ENCODE measurements at regions not wholly inside any gene's neighbourhood (a gene's known extent, or its start where the extent isn't known, plus 50 kb on each side); places are given as distances from the start of the nearest gene placed in this dataset.

- H3K4me3 ChIP-seq (ENCODE audit: low read depth, low read length): no peak overlapping the region
- no peak for TF ChIP-seq MAX (IDR thresholded peaks at IDR 0.05; ENCODE audit: low read depth, low read length)
- no peak for TF ChIP-seq MYC (IDR thresholded peaks at IDR 0.05; ENCODE audit: low read depth, low read length)
- TF ChIP-seq CTCF (IDR thresholded peaks at IDR 0.05; ENCODE audit: low read depth, low read length): no peak
- TF ChIP-seq POLR2A (IDR thresholded peaks at IDR 0.05; ENCODE audit: extremely low read depth, insufficient read length): no peak
- no peak for DNase-seq (ENCODE audit: low read depth)
Measured at GRCh38 chr7:49639808-49640207, 133.6 kb upstream of the VWC2 start.

- TF ChIP-seq CTCF (IDR thresholded peaks at IDR 0.05; ENCODE audit: low read depth, low read length): no peak
- TF ChIP-seq MYC (IDR thresholded peaks at IDR 0.05; ENCODE audit: low read depth, low read length): no peak
- no peak for TF ChIP-seq POLR2A (IDR thresholded peaks at IDR 0.05; ENCODE audit: extremely low read depth, insufficient read length)
- no peak for TF ChIP-seq MAX (IDR thresholded peaks at IDR 0.05; ENCODE audit: low read depth, low read length)
- DNase-seq (ENCODE audit: low read depth): no peak
- no peak overlapping the region for H3K4me3 ChIP-seq (ENCODE audit: low read depth, low read length)
Measured at GRCh38 chr7:49643321-49643720, 130.1 kb upstream of the VWC2 start.

GRCh38 chr7:49643736-49644135, 129.7 kb upstream of the VWC2 start:
- H3K4me3 ChIP-seq (ENCODE audit: low read depth, low read length): no peak overlapping the region
- DNase-seq (ENCODE audit: low read depth): no peak
- no peak for TF ChIP-seq MYC (IDR thresholded peaks at IDR 0.05; ENCODE audit: low read depth, low read length)
- TF ChIP-seq MAX (IDR thresholded peaks at IDR 0.05; ENCODE audit: low read depth, low read length): no peak
- no peak for TF ChIP-seq CTCF (IDR thresholded peaks at IDR 0.05; ENCODE audit: low read depth, low read length)
- TF ChIP-seq POLR2A (IDR thresholded peaks at IDR 0.05; ENCODE audit: extremely low read depth, insufficient read length): no peak

- H3K4me3 ChIP-seq (ENCODE audit: low read depth, low read length): no peak overlapping the region
Measured at GRCh38 chr7:49644396-49645166, 128.9 kb upstream of the VWC2 start.

GRCh38 chr7:49645296-49645695, 128.1 kb upstream of the VWC2 start:
- no peak overlapping the region for H3K4me3 ChIP-seq (ENCODE audit: low read depth, low read length)
- TF ChIP-seq POLR2A (IDR thresholded peaks at IDR 0.05; ENCODE audit: extremely low read depth, insufficient read length): no peak
- no peak for TF ChIP-seq CTCF (IDR thresholded peaks at IDR 0.05; ENCODE audit: low read depth, low read length)
- no peak for TF ChIP-seq MAX (IDR thresholded peaks at IDR 0.05; ENCODE audit: low read depth, low read length)
- TF ChIP-seq MYC (IDR thresholded peaks at IDR 0.05; ENCODE audit: low read depth, low read length): no peak
- no peak for DNase-seq (ENCODE audit: low read depth)

More at GRCh38 chr7:49644396-49645166, 128.9 kb upstream of the VWC2 start:
- TF ChIP-seq MYC (IDR thresholded peaks at IDR 0.05; ENCODE audit: low read depth, low read length) (no peak), POLR2A (IDR thresholded peaks at IDR 0.05; ENCODE audit: extremely low read depth, insufficient read length) (no peak), MAX (IDR thresholded peaks at IDR 0.05; ENCODE audit: low read depth, low read length) (no peak)
- DNase-seq (ENCODE audit: low read depth): no peak

- TF ChIP-seq CTCF (IDR thresholded peaks at IDR 0.05; ENCODE audit: low read depth, low read length) (no peak), MAX (IDR thresholded peaks at IDR 0.05; ENCODE audit: low read depth, low read length) (no peak), POLR2A (IDR thresholded peaks at IDR 0.05; ENCODE audit: extremely low read depth, insufficient read length) (no peak), MYC (IDR thresholded peaks at IDR 0.05; ENCODE audit: low read depth, low read length) (no peak)
- no peak overlapping the region for H3K4me3 ChIP-seq (ENCODE audit: low read depth, low read length)
- no peak for DNase-seq (ENCODE audit: low read depth)
Measured at GRCh38 chr7:49660170-49660783, 113.2 kb upstream of the VWC2 start.
